SK-N-SH (cell line): ENCODE measurements at regions not wholly inside any gene's neighbourhood (a gene's known extent, or its start where the extent isn't known, plus 50 kb on each side); places are given as distances from the start of the nearest gene placed in this dataset.

Experiments used
- CHD2 ChIP-seq: fragments of 150-350 bp; IDR thresholded peaks from 2 replicates; pipeline ENCODE4 v1.6.1; 2018; ENCODE audit warnings: low read length; ENCODE audit not compliant: partially characterized antibody
- CTCF ChIP-seq: fragments of 200-600 bp; sonication (generic); IDR thresholded peaks from 2 replicates; pipeline ENCODE4 v1.6.1; 2017; ENCODE audit warnings: antibody characterized with exemption, mild to moderate bottlenecking, moderate library complexity
- POLR2AphosphoS5 ChIP-seq: IDR thresholded peaks from 2 replicates; pipeline ENCODE4 v1.6.1; 2012; ENCODE audit warnings: low read depth, low read length
- REST ChIP-seq: IDR thresholded peaks from 2 replicates; pipeline ENCODE4 v1.6.1; 2012; ENCODE audit warnings: mild to moderate bottlenecking, low read depth, low read length, moderate library complexity
- SIN3A ChIP-seq: IDR thresholded peaks from 2 replicates; pipeline ENCODE4 v1.6.1; 2012; ENCODE audit warnings: low read depth, mild to moderate bottlenecking, low read length, moderate library complexity, borderline replicate concordance
- USF1 ChIP-seq: IDR thresholded peaks from 2 replicates; pipeline ENCODE4 v1.4.0; 2012; ENCODE audit warnings: low read depth, borderline replicate concordance
- USF2 ChIP-seq: fragments of 150-350 bp; IDR thresholded peaks from 2 replicates; pipeline ENCODE4 v1.6.1; 2017; ENCODE audit warnings: antibody characterized with exemption, low read length, low read depth, borderline replicate concordance
- YY1 ChIP-seq: IDR thresholded peaks from 2 replicates; pipeline ENCODE4 v1.4.0; 2012; ENCODE audit warnings: low read depth, mild to moderate bottlenecking
- TF ChIP-seq, protein P1 (sequence below): IDR thresholded peaks from 2 replicates; pipeline ENCODE4 v1.4.0; 2012; ENCODE audit warnings: low read depth

GRCh38 chr9:29200650-29201049, 1627.4 kb upstream of the C9orf72 start:
- no peak for TF ChIP-seq YY1
- TF ChIP-seq CTCF: no peak
- no peak for TF ChIP-seq POLR2AphosphoS5
- TF ChIP-seq USF1: no peak
- no peak for TF ChIP-seq USF2
- TF ChIP-seq SIN3A: no peak
- TF ChIP-seq CHD2: no peak
- TF ChIP-seq REST: no peak
- TF ChIP-seq, protein P1, sequence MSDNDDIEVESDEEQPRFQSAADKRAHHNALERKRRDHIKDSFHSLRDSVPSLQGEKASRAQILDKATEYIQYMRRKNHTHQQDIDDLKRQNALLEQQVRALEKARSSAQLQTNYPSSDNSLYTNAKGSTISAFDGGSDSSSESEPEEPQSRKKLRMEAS: no peak
